Skeletal muscle satellite cell (primary cell): ENCODE measurements at regions not wholly inside any gene's neighbourhood (a gene's known extent, or its start where the extent isn't known, plus 50 kb on each side); places are given as distances from the start of the nearest gene placed in this dataset.

ENCODE experiments used
- H3K27me3 ChIP-seq: 2 replicates; pipeline ENCODE4 v1.7.0; 2013; ENCODE audit warnings: low read length; ENCODE audit not compliant: control insufficient read depth, insufficient read depth
- H3K36me3 ChIP-seq: 2 replicates; pipeline ENCODE4 v1.7.0; 2013; ENCODE audit warnings: mild to moderate bottlenecking, control low read depth, low read length; ENCODE audit not compliant: insufficient read depth
- H3K4me1 ChIP-seq: 2 replicates; pipeline ENCODE4 v1.7.0; 2013; ENCODE audit warnings: low read length; ENCODE audit not compliant: control insufficient read depth, insufficient read depth
- H3K4me2 ChIP-seq: 2 replicates; pipeline ENCODE4 v1.7.0; 2013; ENCODE audit warnings: mild to moderate bottlenecking, low read length
- H3K4me3 ChIP-seq: 2 replicates; pipeline ENCODE4 v1.7.0; 2013; ENCODE audit warnings: low read length
- H3K9ac ChIP-seq: 2 replicates; pipeline ENCODE4 v1.7.0; 2013; ENCODE audit warnings: mild to moderate bottlenecking, low read depth, low read length, moderate library complexity
- H3K9me3 ChIP-seq: replicated peaks from 2 replicates; pipeline ENCODE4 v1.7.0; 2013; ENCODE audit warnings: mild to moderate bottlenecking, control low read depth, low read length

DNA sequence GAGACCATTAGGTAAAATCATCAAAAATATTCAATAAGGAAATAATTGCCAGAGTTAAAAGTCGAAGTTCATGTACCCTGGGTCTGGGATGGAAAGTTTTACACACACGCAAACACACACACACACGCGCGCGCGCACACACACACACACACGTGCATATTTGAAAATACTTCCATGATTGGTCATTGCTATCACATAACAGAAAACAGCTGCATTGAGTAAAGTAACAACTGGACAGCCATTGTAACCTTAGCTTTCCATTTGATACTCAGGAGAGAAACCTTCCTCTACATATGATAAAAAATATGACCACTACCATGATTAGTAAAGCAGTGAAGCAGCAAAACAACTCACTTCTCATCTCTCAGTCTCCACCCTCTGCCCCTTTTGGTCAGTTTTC, 490.0 kb upstream of the SGCG start:
- Histone ChIP-seq H3K9me3 (peaks cover 2% of the 10 kb centered on the region), H3K9ac (no peak overlapping the region), H3K4me2 (no peak overlapping the region), H3K4me1 (no peaks in the 10 kb centered on the region), H3K27me3 (no peaks in the 10 kb centered on the region), H3K36me3 (no peaks in the 10 kb centered on the region), H3K4me3 (no peak overlapping the region)

DNA sequence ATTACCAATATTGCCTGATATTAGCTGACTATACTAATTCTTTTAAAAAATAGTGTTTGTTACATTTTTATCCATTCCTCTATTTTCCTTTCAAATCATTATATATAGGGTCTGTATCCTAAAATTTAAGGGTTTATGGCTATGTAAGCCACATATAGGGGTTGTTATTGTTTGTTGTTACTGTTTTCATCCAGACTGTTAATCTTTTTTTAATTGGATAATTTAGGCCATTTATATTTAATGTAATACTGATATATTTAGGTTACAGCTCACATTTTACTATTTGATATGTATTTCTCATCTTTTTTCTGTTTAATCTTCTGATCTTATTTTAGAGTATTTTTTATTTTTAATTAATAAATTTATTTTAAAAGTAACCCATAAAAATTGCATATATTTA, 487.1 kb upstream of the SGCG start:
- H3K4me1 ChIP-seq = no peaks in the 10 kb centered on the region
- no peak overlapping the region for H3K4me2 ChIP-seq
- no peaks in the 10 kb centered on the region for H3K27me3 ChIP-seq
- no peak overlapping the region for H3K4me3 ChIP-seq
- no peaks in the 10 kb centered on the region for H3K9me3 ChIP-seq
- H3K36me3 ChIP-seq = no peaks in the 10 kb centered on the region
- H3K9ac ChIP-seq = no peak overlapping the region

DNA sequence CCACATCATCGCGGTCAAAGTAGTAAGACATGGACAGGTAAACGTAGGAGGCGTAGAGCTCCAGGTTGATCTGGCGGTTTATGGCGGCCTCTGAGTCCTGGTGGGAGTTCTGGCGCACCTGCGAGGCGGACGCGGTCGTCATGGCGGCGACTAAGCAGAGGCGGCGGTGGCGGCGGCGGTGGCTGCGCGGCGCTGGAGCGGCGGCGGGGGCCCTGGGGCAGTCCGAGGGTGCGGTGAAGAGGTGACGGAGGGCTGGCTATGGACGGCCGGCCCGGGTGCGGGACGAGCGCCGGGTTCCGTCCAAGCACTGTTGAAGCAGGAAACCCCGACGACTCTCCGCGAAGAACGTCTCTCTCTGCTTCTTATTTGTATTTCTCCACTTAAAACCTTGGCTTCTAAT, 484.3 kb upstream of the SGCG start:
- H3K27me3 ChIP-seq = peaks cover 6% of the 10 kb centered on the region
- H3K9me3 ChIP-seq = no peaks in the 10 kb centered on the region
- H3K4me2 ChIP-seq = no peak overlapping the region
- H3K9ac ChIP-seq = no peak overlapping the region
- H3K4me3 ChIP-seq = no peak overlapping the region
- H3K36me3 ChIP-seq = no peaks in the 10 kb centered on the region
- no peaks in the 10 kb centered on the region for H3K4me1 ChIP-seq

DNA sequence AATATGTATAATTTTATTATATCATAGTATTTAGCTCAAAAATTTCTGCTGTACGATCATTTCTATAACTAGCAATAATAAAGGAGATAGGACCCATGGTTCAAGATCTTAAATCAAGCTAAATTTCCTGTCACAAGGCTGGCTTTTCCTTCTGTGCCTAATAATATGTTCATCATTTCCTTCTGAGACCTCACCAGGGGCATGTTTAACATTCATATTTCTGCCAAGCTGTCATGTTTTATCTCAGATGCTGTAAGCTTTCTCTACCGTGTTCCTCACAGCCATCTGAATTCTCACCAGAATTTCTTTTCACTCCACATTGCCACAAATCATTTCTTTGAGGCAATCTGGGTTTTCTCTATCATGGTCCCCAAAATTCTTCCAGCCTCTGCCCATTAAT, 482.3 kb upstream of the SGCG start:
- Histone ChIP-seq H3K4me2 (no peak overlapping the region), H3K9me3 (no peaks in the 10 kb centered on the region), H3K36me3 (no peaks in the 10 kb centered on the region), H3K27me3 (peaks cover 6% of the 10 kb centered on the region), H3K9ac (no peak overlapping the region), H3K4me3 (no peak overlapping the region), H3K4me1 (no peaks in the 10 kb centered on the region)

GRCh38 chr13:22700246-22700887, 480.4 kb upstream of the SGCG start:
- no peak overlapping the region for H3K9ac ChIP-seq

DNA sequence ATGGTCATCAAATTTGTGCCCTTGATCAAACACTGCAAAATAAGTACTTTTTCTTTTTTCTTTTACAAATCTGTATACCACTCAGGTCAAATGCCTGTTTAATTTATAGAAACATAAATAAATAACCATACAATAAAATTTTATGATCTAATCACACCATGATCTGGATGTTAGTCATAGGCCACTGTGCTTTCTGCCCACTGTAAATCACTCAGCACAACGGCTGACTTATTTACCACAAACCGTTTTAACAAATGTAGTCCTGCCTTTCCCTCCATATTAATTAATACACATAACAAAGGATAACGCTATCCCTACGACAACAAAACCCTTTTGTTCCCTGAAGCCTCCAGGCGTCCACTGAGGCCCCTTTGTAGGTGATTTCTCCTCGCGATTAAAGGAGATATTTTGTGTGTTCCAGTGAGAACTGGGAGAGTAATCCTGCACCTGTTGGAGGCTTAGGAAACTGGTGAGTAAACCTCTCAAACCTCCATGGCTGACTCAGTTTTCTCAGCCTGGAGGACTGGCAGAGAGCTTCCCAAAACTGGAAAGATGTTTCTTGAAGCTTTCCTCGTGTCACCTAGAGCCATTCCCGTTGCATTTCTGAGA, 477.1 kb upstream of the SGCG start:
- Histone ChIP-seq H3K9me3 (no peaks in the 10 kb centered on the region), H3K9ac (no peak overlapping the region), H3K4me1 (peaks cover 3% of the 10 kb centered on the region), H3K4me2 (peak overlapping the region; percentile 46), H3K4me3 (no peak overlapping the region), H3K27me3 (peaks cover 9% of the 10 kb centered on the region), H3K36me3 (no peaks in the 10 kb centered on the region)

More at GRCh38 chr13:22700246-22700887, 480.4 kb upstream of the SGCG start:
- Histone ChIP-seq H3K4me3 (no peak overlapping the region), H3K9me3 (no peaks in the 10 kb centered on the region), H3K27me3 (peaks cover 6% of the 10 kb centered on the region), H3K4me1 (peaks cover 3% of the 10 kb centered on the region), H3K36me3 (no peaks in the 10 kb centered on the region), H3K4me2 (no peak overlapping the region)

GRCh38 chr13:22707946-22708345, 472.8 kb upstream of the SGCG start:
- H3K27me3 ChIP-seq = peaks cover 3% of the 10 kb centered on the region
- no peak overlapping the region for H3K9ac ChIP-seq
- H3K4me3 ChIP-seq = no peak overlapping the region
- no peaks in the 10 kb centered on the region for H3K9me3 ChIP-seq
- no peaks in the 10 kb centered on the region for H3K36me3 ChIP-seq
- peaks cover 3% of the 10 kb centered on the region for H3K4me1 ChIP-seq
- H3K4me2 ChIP-seq = no peak overlapping the region

- Histone ChIP-seq H3K36me3 (no peaks in the 10 kb centered on the region), H3K4me2 (no peak overlapping the region), H3K27me3 (no peaks in the 10 kb centered on the region), H3K4me1 (no peaks in the 10 kb centered on the region), H3K9ac (no peak overlapping the region), H3K4me3 (no peak overlapping the region), H3K9me3 (no peaks in the 10 kb centered on the region)
Observed at GRCh38 chr13:22717036-22717435, 463.7 kb upstream of the SGCG start.

DNA sequence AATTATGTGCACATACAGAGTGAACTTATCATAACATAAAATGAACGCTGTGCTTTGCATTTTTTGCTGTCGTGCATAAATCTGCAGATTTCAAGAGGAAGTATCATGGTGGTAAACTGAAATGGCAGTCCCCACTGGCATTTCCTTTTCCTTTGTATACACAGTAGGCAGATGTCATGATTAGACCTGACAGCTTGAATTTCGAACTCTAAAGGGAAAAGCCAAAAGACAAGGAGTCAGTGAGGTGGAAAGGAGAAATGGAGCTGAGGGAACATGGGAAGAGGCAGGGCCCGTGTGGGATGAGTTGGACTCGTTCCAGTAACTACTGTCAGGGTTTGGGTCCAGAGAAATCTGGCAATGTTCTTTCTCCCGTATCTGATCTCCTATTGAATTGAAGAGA, 454.1 kb upstream of the SGCG start:
- no peaks in the 10 kb centered on the region for H3K4me1 ChIP-seq
- H3K9me3 ChIP-seq = no peaks in the 10 kb centered on the region
- H3K36me3 ChIP-seq = no peaks in the 10 kb centered on the region
- H3K4me2 ChIP-seq = no peak overlapping the region
- H3K27me3 ChIP-seq = no peaks in the 10 kb centered on the region
- no peak overlapping the region for H3K9ac ChIP-seq
- H3K4me3 ChIP-seq = no peak overlapping the region

- Histone ChIP-seq H3K27me3 (no peaks in the 10 kb centered on the region), H3K4me2 (no peak overlapping the region), H3K9me3 (no peaks in the 10 kb centered on the region), H3K36me3 (no peaks in the 10 kb centered on the region), H3K4me3 (no peak overlapping the region), H3K4me1 (no peaks in the 10 kb centered on the region), H3K9ac (no peak overlapping the region)
Observed at GRCh38 chr13:22735011-22735995, 445.5 kb upstream of the SGCG start.

DNA sequence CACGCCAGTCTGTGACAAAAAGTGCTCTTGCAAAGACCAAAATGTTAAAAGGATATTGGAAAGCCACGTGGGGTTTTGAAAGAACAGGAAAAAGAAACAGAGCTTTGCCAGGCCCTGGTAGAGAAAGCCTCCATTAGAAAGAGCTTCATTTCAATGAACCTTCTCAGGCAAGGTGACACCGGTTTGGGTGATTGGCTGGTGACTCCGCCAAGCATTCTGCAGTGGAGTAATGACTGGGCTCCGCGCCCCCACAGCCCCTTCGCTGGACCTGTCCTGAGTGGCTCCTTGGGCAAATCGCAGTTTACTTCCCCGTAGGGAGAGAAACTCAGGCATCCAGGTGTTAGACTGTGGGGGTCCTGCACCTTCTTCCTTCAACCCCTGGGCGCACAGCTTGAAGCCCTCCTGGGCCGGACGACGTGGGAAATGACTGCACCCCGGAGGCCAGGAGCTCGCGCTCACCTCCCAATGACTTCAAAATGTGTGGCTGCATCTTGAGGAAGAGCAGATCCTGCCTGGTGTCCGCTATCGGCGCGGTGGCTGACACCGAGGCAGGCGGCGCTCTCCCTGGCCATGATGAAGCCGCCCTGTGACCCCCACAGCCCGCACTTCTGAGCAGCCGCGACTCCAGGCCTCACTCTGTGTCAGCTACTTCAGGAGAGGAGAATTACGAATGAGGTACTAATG, 444.6 kb upstream of the SGCG start:
- Histone ChIP-seq H3K9ac (no peak overlapping the region), H3K9me3 (no peaks in the 10 kb centered on the region), H3K4me3 (no peak overlapping the region), H3K27me3 (no peaks in the 10 kb centered on the region), H3K4me2 (no peak overlapping the region), H3K36me3 (no peaks in the 10 kb centered on the region), H3K4me1 (no peaks in the 10 kb centered on the region)
